ENCODE measurements at regions not wholly inside any gene's neighbourhood (a gene's known extent, or its start where the extent isn't known, plus 50 kb on each side); places are given as distances from the start of the nearest gene placed in this dataset.

DNA sequence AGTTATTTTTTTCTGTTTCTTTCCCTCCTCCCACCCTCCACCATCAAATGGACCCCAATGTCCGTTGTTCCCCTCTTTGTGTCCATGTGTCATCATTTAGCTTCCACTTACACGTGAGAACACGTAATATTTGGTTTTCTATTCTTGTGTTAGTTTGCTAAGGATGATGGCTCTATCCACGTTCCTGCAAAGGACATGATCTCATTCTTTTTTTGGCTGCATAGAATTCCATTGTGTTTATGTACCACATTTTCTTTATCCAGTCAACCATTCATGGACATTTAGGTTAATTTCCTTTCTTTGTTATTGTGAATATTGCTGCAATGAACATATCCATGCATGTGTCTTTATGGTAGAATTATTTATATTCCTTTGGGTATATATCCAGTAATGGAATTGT, 91.3 kb upstream of the TNP1 start (continued):
- TF ChIP-seq, protein P1, sequence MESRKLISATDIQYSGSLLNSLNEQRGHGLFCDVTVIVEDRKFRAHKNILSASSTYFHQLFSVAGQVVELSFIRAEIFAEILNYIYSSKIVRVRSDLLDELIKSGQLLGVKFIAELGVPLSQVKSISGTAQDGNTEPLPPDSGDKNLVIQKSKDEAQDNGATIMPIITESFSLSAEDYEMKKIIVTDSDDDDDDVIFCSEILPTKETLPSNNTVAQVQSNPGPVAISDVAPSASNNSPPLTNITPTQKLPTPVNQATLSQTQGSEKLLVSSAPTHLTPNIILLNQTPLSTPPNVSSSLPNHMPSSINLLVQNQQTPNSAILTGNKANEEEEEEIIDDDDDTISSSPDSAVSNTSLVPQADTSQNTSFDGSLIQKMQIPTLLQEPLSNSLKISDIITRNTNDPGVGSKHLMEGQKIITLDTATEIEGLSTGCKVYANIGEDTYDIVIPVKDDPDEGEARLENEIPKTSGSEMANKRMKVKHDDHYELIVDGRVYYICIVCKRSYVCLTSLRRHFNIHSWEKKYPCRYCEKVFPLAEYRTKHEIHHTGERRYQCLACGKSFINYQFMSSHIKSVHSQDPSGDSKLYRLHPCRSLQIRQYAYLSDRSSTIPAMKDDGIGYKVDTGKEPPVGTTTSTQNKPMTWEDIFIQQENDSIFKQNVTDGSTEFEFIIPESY (IDR thresholded peaks at IDR 0.05; ENCODE audit: borderline replicate concordance, low read depth): no peak
- no peak for TF ChIP-seq POLR2AphosphoS5 (IDR thresholded peaks at IDR 0.05; ENCODE audit: low read depth, low read length)

DNA sequence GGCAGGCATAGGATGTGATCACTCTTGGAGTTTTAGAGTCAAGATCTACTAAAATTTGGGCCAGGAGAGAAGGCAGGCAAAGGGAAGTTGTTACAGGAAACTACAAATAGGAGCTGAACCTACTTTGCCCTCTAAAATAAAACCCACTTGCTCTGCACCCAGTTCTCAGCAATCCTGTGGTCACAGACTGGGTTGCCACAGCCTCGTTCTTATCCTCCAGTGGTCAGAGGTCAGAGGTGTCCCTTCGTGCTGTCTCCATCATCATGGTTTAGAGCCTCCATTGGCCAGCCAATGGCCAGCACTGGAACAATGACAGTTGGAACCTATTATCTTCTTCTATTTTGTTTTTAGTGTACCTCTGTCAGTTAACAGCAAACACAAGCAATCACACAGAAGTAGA, 90.7 kb upstream of the TNP1 start:
- Histone ChIP-seq H3K9me3 (no peaks in the 10 kb centered on the region), H3K27me3 (ENCODE audit: insufficient read depth) (no peaks in the 10 kb centered on the region), H3K4me3 (ENCODE audit: low read depth in 2 of 2, low read length in 1 of 2) (no peak overlapping the region), H3K27ac (ENCODE audit: low read depth in 2 of 2, low read length in 1 of 2) (no peak overlapping the region), H3K79me2 (ENCODE audit: insufficient read depth) (no peaks in the 10 kb centered on the region), H3K9ac (no peak overlapping the region), H3K4me2 (no peak overlapping the region), H3K9me2 (no peaks in the 10 kb centered on the region), H3K36me3 (replicated peaks in 1 of 2; ENCODE audit: control insufficient read depth in 1 of 2, insufficient read depth in 2 of 2, low read length in 1 of 2) (no peaks in the 10 kb centered on the region), H3K4me1 (ENCODE audit: control insufficient read depth in 1 of 2, insufficient read depth in 2 of 2, low read depth in 1 of 2, low read length in 1 of 2) (no peaks in the 10 kb centered on the region; a peak in 1 of 4 replicates), H4K20me1 (ENCODE audit: insufficient read depth) (no peaks in the 10 kb centered on the region), H2AFZ (ENCODE audit: low read depth) (no peak overlapping the region), H3F3A (replicated peaks; ENCODE audit: insufficient read depth) (no peaks in the 10 kb centered on the region)
- TF ChIP-seq NFIC (IDR thresholded peaks at IDR 0.05; ENCODE audit: borderline replicate concordance): no peak
- TF ChIP-seq, protein P1 (IDR thresholded peaks at IDR 0.05; ENCODE audit: borderline replicate concordance, low read depth): no peak
- TF ChIP-seq CHD2 (IDR thresholded peaks at IDR 0.05; ENCODE audit: low read length, partially characterized antibody): no peak
- TF ChIP-seq SMC3 (IDR thresholded peaks at IDR 0.05; ENCODE audit: low read depth, low read length): no peak
- TF ChIP-seq, protein P2, sequence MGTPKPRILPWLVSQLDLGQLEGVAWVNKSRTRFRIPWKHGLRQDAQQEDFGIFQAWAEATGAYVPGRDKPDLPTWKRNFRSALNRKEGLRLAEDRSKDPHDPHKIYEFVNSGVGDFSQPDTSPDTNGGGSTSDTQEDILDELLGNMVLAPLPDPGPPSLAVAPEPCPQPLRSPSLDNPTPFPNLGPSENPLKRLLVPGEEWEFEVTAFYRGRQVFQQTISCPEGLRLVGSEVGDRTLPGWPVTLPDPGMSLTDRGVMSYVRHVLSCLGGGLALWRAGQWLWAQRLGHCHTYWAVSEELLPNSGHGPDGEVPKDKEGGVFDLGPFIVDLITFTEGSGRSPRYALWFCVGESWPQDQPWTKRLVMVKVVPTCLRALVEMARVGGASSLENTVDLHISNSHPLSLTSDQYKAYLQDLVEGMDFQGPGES (IDR thresholded peaks at IDR 0.05; ENCODE audit: low read depth, low read length): no peak
- TF ChIP-seq GABPA (IDR thresholded peaks at IDR 0.05; ENCODE audit: low read depth): no peak
- WGBS (ENCODE audit: low lambda C conversion rate): 37% methylated on average over 2 of the region's 2 CpGs
- DNase-seq: no peak
- ChIA-PET CTCF (interaction anchor here (0.7 kb wide), 1 partner anchor 339 kb away, joined by 3 read pairs; no protein-coding TSS in a partner anchor), POLR2A (no interaction called here)

DNA sequence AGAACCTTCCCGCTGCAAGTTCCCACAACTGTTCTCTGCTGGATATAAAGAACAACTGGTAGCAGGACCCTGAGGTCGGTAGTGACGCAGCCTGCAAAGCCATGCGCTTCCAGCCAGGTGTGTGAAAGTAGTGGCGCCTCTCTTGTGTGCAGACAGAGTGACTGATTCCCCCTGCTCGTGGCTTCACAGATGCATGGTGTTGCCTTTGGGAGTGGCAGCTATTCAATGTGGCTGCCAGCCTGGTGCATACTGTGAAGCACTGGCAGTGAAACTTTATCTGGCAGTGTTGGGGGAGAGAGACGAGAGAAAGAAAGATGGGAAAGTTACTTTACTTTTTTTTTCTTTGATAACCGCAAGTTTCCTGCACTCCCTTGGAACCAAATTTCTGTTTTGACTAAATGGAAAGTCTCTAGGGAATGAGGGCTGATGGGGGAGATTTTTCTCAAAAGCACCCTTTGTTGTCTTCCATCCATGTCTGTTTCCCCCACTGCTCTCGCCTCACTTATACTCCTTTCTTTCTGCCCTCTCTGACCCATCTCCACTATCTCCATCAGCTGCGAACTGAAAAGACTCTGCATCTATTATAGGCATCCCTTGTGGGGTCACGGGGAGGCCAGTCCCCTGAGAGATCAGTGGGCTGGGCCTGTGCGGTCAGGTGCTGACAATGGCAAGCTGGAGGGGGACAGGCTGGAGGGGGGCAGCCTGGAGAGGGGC, 90.0 kb upstream of the TNP1 start:
- H3K4me3 ChIP-seq (ENCODE audit: low read depth in 2 of 2, low read length in 1 of 2): no peak overlapping the region
- WGBS (ENCODE audit: low lambda C conversion rate): 68% methylated on average over 12 of the region's 12 CpGs
- DNase-seq: no peak
- CTCF ChIA-PET: interaction anchor here (0.7 to 0.8 kb wide), 2 partner anchors 340 to 928 kb away, joined by 3 read pairs; no protein-coding TSS in a partner anchor
- H3K4me2 ChIP-seq: no peak overlapping the region
- no peaks in the 10 kb centered on the region for H3K79me2 ChIP-seq (ENCODE audit: insufficient read depth)
- H3K36me3 ChIP-seq (replicated peaks in 1 of 2; ENCODE audit: control insufficient read depth in 1 of 2, insufficient read depth in 2 of 2, low read length in 1 of 2): no peaks in the 10 kb centered on the region
- no peaks in the 10 kb centered on the region for H3K27me3 ChIP-seq (ENCODE audit: insufficient read depth)
- H2AFZ ChIP-seq (ENCODE audit: low read depth): no peak overlapping the region
- H3F3A ChIP-seq (replicated peaks; ENCODE audit: insufficient read depth): no peaks in the 10 kb centered on the region
- H3K9me2 ChIP-seq: no peaks in the 10 kb centered on the region
- no peak overlapping the region for H3K9ac ChIP-seq
- POLR2A ChIA-PET: no interaction called here
- H4K20me1 ChIP-seq (ENCODE audit: insufficient read depth): no peaks in the 10 kb centered on the region
- no peaks in the 10 kb centered on the region; a peak in 1 of 4 replicates for H3K4me1 ChIP-seq (ENCODE audit: control insufficient read depth in 1 of 2, insufficient read depth in 2 of 2, low read depth in 1 of 2, low read length in 1 of 2)
- H3K27ac ChIP-seq (ENCODE audit: low read depth in 2 of 2, low read length in 1 of 2): no peak overlapping the region
- H3K9me3 ChIP-seq: no peaks in the 10 kb centered on the region
- no peak for TF ChIP-seq TAF1 (IDR thresholded peaks at IDR 0.05; ENCODE audit: borderline replicate concordance, low read depth, low read length)
- no peak for TF ChIP-seq CHD2 (IDR thresholded peaks at IDR 0.05; ENCODE audit: low read length, partially characterized antibody)
- TF ChIP-seq EZH2phosphoT487 (IDR thresholded peaks at IDR 0.05; ENCODE audit: borderline replicate concordance, low read depth): no peak
- no peak for TF ChIP-seq YY1 (IDR thresholded peaks at IDR 0.05; ENCODE audit: low read depth)
- TF ChIP-seq JUND (IDR thresholded peaks at IDR 0.05): no peak
- TF ChIP-seq NFIC (IDR thresholded peaks at IDR 0.05; ENCODE audit: borderline replicate concordance): no peak
- TF ChIP-seq, protein P3, sequence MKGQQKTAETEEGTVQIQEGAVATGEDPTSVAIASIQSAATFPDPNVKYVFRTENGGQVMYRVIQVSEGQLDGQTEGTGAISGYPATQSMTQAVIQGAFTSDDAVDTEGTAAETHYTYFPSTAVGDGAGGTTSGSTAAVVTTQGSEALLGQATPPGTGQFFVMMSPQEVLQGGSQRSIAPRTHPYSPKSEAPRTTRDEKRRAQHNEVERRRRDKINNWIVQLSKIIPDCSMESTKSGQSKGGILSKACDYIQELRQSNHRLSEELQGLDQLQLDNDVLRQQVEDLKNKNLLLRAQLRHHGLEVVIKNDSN (IDR thresholded peaks at IDR 0.05; ENCODE audit: borderline replicate concordance, low read depth): no peak
- TF ChIP-seq, protein P4, sequence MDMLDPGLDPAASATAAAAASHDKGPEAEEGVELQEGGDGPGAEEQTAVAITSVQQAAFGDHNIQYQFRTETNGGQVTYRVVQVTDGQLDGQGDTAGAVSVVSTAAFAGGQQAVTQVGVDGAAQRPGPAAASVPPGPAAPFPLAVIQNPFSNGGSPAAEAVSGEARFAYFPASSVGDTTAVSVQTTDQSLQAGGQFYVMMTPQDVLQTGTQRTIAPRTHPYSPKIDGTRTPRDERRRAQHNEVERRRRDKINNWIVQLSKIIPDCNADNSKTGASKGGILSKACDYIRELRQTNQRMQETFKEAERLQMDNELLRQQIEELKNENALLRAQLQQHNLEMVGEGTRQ (IDR thresholded peaks at IDR 0.05; ENCODE audit: borderline replicate concordance, low read depth, low read length): no peak
- TF ChIP-seq GATA2 (CRISPR knock-in tag; IDR thresholded peaks at IDR 0.05): no peak
- no peak for TF ChIP-seq FOXM1 (IDR thresholded peaks at IDR 0.05; ENCODE audit: low read depth)
- no peak for TF ChIP-seq TEAD4 (IDR thresholded peaks at IDR 0.05; ENCODE audit: borderline replicate concordance, insufficient read depth)
- no peak for TF ChIP-seq EP300 (IDR thresholded peaks at IDR 0.05; ENCODE audit: borderline replicate concordance in 1 of 2, low read depth in 1 of 2, low read length in 1 of 2)
- no peak for TF ChIP-seq ELF1 (IDR thresholded peaks at IDR 0.05)
